ENCODE measurements at regions not wholly inside any gene's neighbourhood (a gene's known extent, or its start where the extent isn't known, plus 50 kb on each side); places are given as distances from the start of the nearest gene placed in this dataset.

GRCh38 chr5:74120585-74120984 is 494.6 kb downstream of the ARHGEF28 start:
- H3K4me1 Mint-ChIP-seq = no peaks in the 10 kb centered on the region
- H3K9me3 Mint-ChIP-seq (ENCODE audit: low read depth) = no peaks in the 10 kb centered on the region
- peaks cover 3% of the 10 kb centered on the region for H3K27me3 Mint-ChIP-seq
- H3K36me3 Mint-ChIP-seq = no peaks in the 10 kb centered on the region
- DNase-seq = no peak
- H3K4me3 Mint-ChIP-seq = no peak overlapping the region
- H3K27ac Mint-ChIP-seq = no peak overlapping the region
- CTCF ChIA-PET = no interaction called here
- ATAC-seq = no peak

DNA sequence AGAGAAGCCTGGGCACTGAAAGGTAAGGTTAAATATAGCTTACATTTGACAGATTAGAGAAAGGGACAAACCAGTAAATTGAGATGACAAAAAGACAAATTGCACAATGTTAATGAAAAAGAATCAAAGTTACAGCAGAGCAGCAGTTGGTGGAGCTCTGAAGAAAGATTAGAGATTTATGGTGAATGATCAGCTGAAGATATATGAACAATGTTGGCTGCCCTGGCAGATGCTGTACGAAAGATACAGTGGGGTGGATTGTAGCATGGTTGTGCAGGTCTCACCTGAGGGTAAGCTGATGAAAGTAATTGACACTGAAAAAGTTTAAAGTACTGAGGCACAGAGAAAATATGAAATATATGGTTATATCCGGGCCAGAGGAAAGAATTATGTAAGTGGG is 492.1 kb downstream of the ARHGEF28 start:
- no peaks in the 10 kb centered on the region for H3K4me1 Mint-ChIP-seq
- H3K27me3 Mint-ChIP-seq = peaks cover 3% of the 10 kb centered on the region
- DNase-seq (no peak), ATAC-seq (no peak)
- no peak overlapping the region for H3K27ac Mint-ChIP-seq
- H3K36me3 Mint-ChIP-seq = no peaks in the 10 kb centered on the region
- no peaks in the 10 kb centered on the region for H3K9me3 Mint-ChIP-seq (ENCODE audit: low read depth)
- CTCF ChIA-PET = no interaction called here
- no peak overlapping the region for H3K4me3 Mint-ChIP-seq

- Mint-ChIP-seq H3K4me3 (no peak overlapping the region), H3K9me3 (ENCODE audit: low read depth) (no peaks in the 10 kb centered on the region), H3K36me3 (no peaks in the 10 kb centered on the region), H3K4me1 (no peaks in the 10 kb centered on the region), H3K27me3 (peaks cover 10% of the 10 kb centered on the region), H3K27ac (no peak overlapping the region)
- no peak for ATAC-seq
- CTCF ChIA-PET = interaction anchor here (1.3 kb wide), 1 partner anchor 8 kb away, joined by 3 read pairs; no protein-coding TSS in a partner anchor
- no peak for DNase-seq
These were observed 491.0 kb downstream of the ARHGEF28 start for GRCh38 chr5:74116984-74117383.

DNA sequence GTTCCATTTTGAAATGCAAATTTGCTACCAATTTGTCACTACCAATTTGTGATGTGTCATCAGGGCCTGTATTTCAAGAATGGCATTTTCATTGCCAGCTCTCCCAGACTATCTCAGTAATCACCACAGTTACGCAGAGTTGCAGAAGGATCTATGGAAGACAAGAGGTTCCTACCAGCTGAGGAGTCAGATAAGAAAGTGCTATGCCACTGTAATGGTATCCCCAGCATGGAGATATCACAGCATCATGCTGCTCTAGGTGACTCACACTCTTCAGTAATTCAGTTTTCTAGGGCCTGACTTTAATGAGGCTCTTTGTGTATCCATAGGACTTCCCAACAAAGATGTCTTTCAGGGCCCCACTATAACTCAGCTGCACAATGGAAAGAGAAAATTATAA is 490.3 kb downstream of the ARHGEF28 start:
- Mint-ChIP-seq H3K4me3 (no peak overlapping the region), H3K27me3 (peaks cover 13% of the 10 kb centered on the region), H3K4me1 (no peaks in the 10 kb centered on the region), H3K9me3 (ENCODE audit: low read depth) (no peaks in the 10 kb centered on the region), H3K36me3 (no peaks in the 10 kb centered on the region), H3K27ac (no peak overlapping the region)
- DNase-seq (no peak), ATAC-seq (no peak)
- CTCF ChIA-PET = interaction anchor here (1.3 kb wide), 1 partner anchor 9 kb away, joined by 3 read pairs; no protein-coding TSS in a partner anchor

DNA sequence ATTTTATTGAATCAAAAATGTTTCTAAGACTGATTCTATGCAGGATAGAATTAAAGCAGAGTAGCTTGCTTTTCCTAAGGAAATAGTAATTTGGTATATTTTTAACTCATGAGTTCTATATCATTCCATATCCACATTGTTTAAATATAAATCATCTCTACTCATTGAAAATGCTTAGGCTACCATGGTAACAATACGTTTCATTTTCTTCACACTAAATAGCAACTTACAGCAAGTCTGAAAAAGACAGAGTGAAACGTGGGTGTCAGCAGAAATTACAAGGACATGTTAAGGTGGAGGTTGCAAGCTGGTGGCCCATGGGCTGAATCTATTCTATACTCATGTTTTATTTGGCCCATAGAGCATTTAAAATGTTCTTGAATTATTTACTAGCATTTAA is 487.9 kb downstream of the ARHGEF28 start:
- H3K27me3 Mint-ChIP-seq = peaks cover 17% of the 10 kb centered on the region
- H3K36me3 Mint-ChIP-seq = no peaks in the 10 kb centered on the region
- CTCF ChIA-PET = no interaction called here
- ATAC-seq (no peak), DNase-seq (no peak)
- no peaks in the 10 kb centered on the region for H3K9me3 Mint-ChIP-seq (ENCODE audit: low read depth)
- H3K4me3 Mint-ChIP-seq = no peak overlapping the region
- H3K4me1 Mint-ChIP-seq = no peaks in the 10 kb centered on the region
- no peak overlapping the region for H3K27ac Mint-ChIP-seq

DNA sequence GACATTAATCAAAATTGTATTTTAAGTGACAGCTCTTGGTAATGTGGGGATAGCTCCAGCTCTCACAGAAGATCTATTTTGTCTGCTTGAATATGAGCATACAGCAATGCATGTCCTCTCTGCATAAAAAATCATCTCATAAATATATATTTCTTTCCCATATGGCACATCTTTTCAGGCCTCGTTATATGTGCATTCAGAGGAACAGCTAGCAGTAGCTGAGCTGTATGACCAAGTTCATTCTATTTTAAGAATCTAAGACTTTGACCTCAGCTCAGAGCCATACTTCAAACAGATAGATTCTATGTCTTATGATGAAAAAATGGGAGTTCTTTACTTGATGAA is 487.2 kb downstream of the ARHGEF28 start:
- no peak for DNase-seq
- no peaks in the 10 kb centered on the region for H3K36me3 Mint-ChIP-seq
- no peak overlapping the region for H3K27ac Mint-ChIP-seq
- ATAC-seq = no peak
- no peaks in the 10 kb centered on the region for H3K4me1 Mint-ChIP-seq
- H3K9me3 Mint-ChIP-seq (ENCODE audit: low read depth) = no peaks in the 10 kb centered on the region
- H3K27me3 Mint-ChIP-seq = peaks cover 17% of the 10 kb centered on the region
- CTCF ChIA-PET = no interaction called here
- H3K4me3 Mint-ChIP-seq = no peak overlapping the region

GRCh38 chr5:74112372-74113195 is 486.6 kb downstream of the ARHGEF28 start:
- Mint-ChIP-seq H3K4me1 (no peaks in the 10 kb centered on the region), H3K27me3 (peaks cover 17% of the 10 kb centered on the region), H3K36me3 (no peaks in the 10 kb centered on the region), H3K4me3 (no peak overlapping the region), H3K27ac (no peak overlapping the region), H3K9me3 (ENCODE audit: low read depth) (no peaks in the 10 kb centered on the region)
- CTCF ChIA-PET = no interaction called here
- no peak for DNase-seq
- ATAC-seq = no peak

GRCh38 chr5:74111764-74112163 is 485.8 kb downstream of the ARHGEF28 start:
- Mint-ChIP-seq H3K4me1 (no peaks in the 10 kb centered on the region), H3K36me3 (no peaks in the 10 kb centered on the region), H3K9me3 (ENCODE audit: low read depth) (no peaks in the 10 kb centered on the region), H3K27me3 (peaks cover 21% of the 10 kb centered on the region), H3K27ac (no peak overlapping the region), H3K4me3 (no peak overlapping the region)
- no peak for ATAC-seq
- DNase-seq = no peak
- CTCF ChIA-PET = no interaction called here

GRCh38 chr5:74109344-74109743 is 483.3 kb downstream of the ARHGEF28 start:
- no peaks in the 10 kb centered on the region for H3K9me3 Mint-ChIP-seq (ENCODE audit: low read depth)
- ATAC-seq (no peak), DNase-seq (no peak)
- no peak overlapping the region for H3K27ac Mint-ChIP-seq
- CTCF ChIA-PET = no interaction called here
- peaks cover 24% of the 10 kb centered on the region for H3K27me3 Mint-ChIP-seq
- H3K4me3 Mint-ChIP-seq = no peak overlapping the region
- no peaks in the 10 kb centered on the region for H3K36me3 Mint-ChIP-seq
- H3K4me1 Mint-ChIP-seq = no peaks in the 10 kb centered on the region

- Mint-ChIP-seq H3K4me1 (no peaks in the 10 kb centered on the region), H3K4me3 (no peak overlapping the region), H3K36me3 (no peaks in the 10 kb centered on the region), H3K27ac (no peak overlapping the region), H3K9me3 (ENCODE audit: low read depth) (no peaks in the 10 kb centered on the region), H3K27me3 (peaks cover 24% of the 10 kb centered on the region)
- DNase-seq (no peak), ATAC-seq (no peak)
- CTCF ChIA-PET = no interaction called here
These were observed 481.9 kb downstream of the ARHGEF28 start for GRCh38 chr5:74107899-74108298.

- Mint-ChIP-seq H3K4me1 (no peaks in the 10 kb centered on the region), H3K27ac (no peak overlapping the region), H3K9me3 (ENCODE audit: low read depth) (no peaks in the 10 kb centered on the region), H3K36me3 (no peaks in the 10 kb centered on the region), H3K4me3 (no peak overlapping the region), H3K27me3 (peaks cover 16% of the 10 kb centered on the region)
- ATAC-seq = no peak
- no peak for DNase-seq
- CTCF ChIA-PET = no interaction called here
These were observed 479.3 kb downstream of the ARHGEF28 start for GRCh38 chr5:74105126-74105780.

DNA sequence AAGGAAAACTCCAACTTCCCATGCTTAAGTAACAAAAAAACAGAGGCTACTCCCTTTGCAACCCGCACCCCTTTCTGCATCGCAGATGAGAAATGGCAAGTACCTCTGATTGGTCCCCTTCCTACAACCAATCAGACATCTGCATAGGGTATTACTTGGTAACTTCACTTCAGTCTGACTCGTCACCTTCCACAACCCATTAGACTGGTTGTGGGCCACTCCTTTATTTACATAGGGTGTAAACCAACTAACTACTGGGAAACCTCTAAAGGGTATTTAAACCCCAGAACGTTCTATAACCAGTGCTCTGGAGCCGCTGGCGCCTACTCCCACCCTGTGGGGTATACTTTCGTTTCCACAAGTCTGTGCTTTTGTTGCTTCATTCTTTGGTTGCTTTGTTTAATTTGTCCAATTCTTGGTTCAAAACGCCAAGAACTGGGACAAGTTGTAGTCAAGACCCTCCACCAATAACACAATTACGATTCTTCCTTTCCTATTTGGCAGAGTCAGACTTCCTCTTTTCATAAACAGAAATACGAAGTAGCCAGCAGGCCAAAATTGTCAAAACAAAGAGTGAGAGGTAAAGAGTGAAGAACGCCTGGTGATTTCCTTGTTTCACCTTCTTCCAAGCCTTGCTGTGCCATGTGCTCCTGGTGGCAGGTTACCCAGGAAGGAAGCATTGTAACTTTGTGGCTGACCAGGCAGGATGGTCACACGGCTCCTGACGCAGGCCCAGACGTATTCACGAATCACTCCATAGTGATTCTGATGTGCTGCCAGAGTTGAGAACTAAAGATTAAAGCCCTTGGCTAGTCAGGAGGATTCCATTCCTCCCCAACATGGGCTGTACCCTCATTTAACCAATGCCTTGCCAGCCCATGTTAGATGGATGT is 477.4 kb downstream of the ARHGEF28 start:
- DNase-seq (no peak), ATAC-seq (no peak)
- no peaks in the 10 kb centered on the region for H3K9me3 Mint-ChIP-seq (ENCODE audit: low read depth)
- no peaks in the 10 kb centered on the region for H3K4me1 Mint-ChIP-seq
- CTCF ChIA-PET = no interaction called here
- no peak overlapping the region for H3K4me3 Mint-ChIP-seq
- H3K27me3 Mint-ChIP-seq = peaks cover 9% of the 10 kb centered on the region
- H3K27ac Mint-ChIP-seq = no peak overlapping the region
- H3K36me3 Mint-ChIP-seq = no peaks in the 10 kb centered on the region

DNA sequence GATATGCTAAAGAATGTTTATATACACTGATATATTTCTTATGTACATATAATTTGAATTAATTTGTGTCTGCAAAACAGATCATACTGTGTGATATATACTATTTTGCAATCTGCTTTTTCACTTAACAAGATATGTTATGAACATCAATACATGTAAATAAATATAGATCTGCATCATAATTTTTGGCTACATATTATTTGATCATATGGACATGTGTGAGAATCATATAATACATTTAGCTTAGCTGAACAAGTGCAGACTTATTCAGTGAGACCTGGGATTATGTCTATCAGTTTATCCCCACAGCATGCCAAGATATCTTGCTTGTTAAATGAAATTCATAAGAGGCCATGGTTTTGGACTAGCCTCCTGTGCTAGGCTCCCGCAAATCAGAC is 474.3 kb downstream of the ARHGEF28 start:
- Mint-ChIP-seq H3K27ac (no peak overlapping the region), H3K4me3 (no peak overlapping the region), H3K4me1 (no peaks in the 10 kb centered on the region), H3K36me3 (no peaks in the 10 kb centered on the region), H3K9me3 (ENCODE audit: low read depth) (no peaks in the 10 kb centered on the region), H3K27me3 (peaks cover 2% of the 10 kb centered on the region)
- DNase-seq = no peak
- no peak for ATAC-seq
- CTCF ChIA-PET = no interaction called here

All from activated CD8-positive, alpha-beta memory T cell treated with anti-CD3 and anti-CD28 coated beads, Interleukin-2, amount 10 ng/mL, durations not matched to agents 7 days and 5 days (primary cell).